ENCODE measurements at regions not wholly inside any gene's neighbourhood (a gene's known extent, or its start where the extent isn't known, plus 50 kb on each side); places are given as distances from the start of the nearest gene placed in this dataset.

DNA sequence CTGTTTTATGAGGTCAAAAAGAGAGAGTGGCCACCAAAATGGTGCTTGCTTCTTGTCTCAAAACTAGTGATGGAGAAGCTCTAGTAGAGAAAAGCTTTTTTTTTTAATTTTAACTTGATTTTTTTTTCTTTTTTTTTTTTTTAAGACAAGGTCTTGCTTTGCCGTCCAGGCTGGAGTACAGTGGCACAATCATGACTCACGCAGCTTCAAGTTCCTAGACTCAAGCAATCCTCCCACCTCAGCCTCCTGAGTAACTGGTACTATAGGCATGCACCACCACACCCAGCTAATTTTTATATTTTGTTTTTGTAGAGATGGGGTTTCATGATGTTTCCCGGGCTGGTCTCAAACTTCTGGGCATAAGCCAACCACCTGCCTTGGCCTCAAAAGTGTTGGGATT lies 279.0 kb downstream of the TBC1D4 start:
- Histone ChIP-seq H3K36me3 (replicated peaks in 1 of 2; ENCODE audit: control insufficient read depth in 1 of 2, insufficient read depth in 2 of 2, low read length in 1 of 2) (no peaks in the 10 kb centered on the region), H3F3A (replicated peaks; ENCODE audit: insufficient read depth) (no peaks in the 10 kb centered on the region), H4K20me1 (ENCODE audit: insufficient read depth) (no peaks in the 10 kb centered on the region), H3K9ac (no peak overlapping the region), H3K27ac (ENCODE audit: low read depth in 2 of 2, low read length in 1 of 2) (no peak overlapping the region), H3K4me3 (ENCODE audit: low read depth in 2 of 2, low read length in 1 of 2) (no peak overlapping the region), H3K27me3 (ENCODE audit: insufficient read depth) (no peaks in the 10 kb centered on the region; the same call in 1 of the 2 replicates), H3K79me2 (ENCODE audit: insufficient read depth) (no peaks in the 10 kb centered on the region), H3K4me2 (no peak overlapping the region), H3K4me1 (ENCODE audit: control insufficient read depth in 1 of 2, insufficient read depth in 2 of 2, low read depth in 1 of 2, low read length in 1 of 2) (no peaks in the 10 kb centered on the region), H2AFZ (ENCODE audit: low read depth) (no peak overlapping the region), H3K9me3 (no peaks in the 10 kb centered on the region), H3K9me2 (no peaks in the 10 kb centered on the region)
- WGBS (ENCODE audit: low lambda C conversion rate) = 61% methylated on average over 3 of the region's 3 CpGs
- TF ChIP-seq TEAD4 (IDR thresholded peaks at IDR 0.05; ENCODE audit: borderline replicate concordance, insufficient read depth) (no peak), NFIC (IDR thresholded peaks at IDR 0.05; ENCODE audit: borderline replicate concordance) (no peak), MAX (IDR thresholded peaks at IDR 0.05; ENCODE audit: low read depth) (no peak), CHD2 (IDR thresholded peaks at IDR 0.05; ENCODE audit: low read length, partially characterized antibody) (no peak), TCF12 (IDR thresholded peaks at IDR 0.05) (no peak), FOXM1 (IDR thresholded peaks at IDR 0.05; ENCODE audit: low read depth) (no peak), FOXJ3 (CRISPR knock-in tag; IDR thresholded peaks at IDR 0.05) (no peak), GABPA (IDR thresholded peaks at IDR 0.05; ENCODE audit: low read depth) (no peak)
- TF ChIP-seq, protein P1, sequence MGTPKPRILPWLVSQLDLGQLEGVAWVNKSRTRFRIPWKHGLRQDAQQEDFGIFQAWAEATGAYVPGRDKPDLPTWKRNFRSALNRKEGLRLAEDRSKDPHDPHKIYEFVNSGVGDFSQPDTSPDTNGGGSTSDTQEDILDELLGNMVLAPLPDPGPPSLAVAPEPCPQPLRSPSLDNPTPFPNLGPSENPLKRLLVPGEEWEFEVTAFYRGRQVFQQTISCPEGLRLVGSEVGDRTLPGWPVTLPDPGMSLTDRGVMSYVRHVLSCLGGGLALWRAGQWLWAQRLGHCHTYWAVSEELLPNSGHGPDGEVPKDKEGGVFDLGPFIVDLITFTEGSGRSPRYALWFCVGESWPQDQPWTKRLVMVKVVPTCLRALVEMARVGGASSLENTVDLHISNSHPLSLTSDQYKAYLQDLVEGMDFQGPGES (IDR thresholded peaks at IDR 0.05; ENCODE audit: low read depth, low read length) = no peak
- CTCF ChIA-PET = interaction anchor here (0.6 to 1.7 kb wide), 3 partner anchors 17 to 1368 kb away, joined by 3 to 4 read pairs (median 3); no protein-coding TSS in a partner anchor
- no peak for DNase-seq
- POLR2A ChIA-PET = no interaction called here

DNA sequence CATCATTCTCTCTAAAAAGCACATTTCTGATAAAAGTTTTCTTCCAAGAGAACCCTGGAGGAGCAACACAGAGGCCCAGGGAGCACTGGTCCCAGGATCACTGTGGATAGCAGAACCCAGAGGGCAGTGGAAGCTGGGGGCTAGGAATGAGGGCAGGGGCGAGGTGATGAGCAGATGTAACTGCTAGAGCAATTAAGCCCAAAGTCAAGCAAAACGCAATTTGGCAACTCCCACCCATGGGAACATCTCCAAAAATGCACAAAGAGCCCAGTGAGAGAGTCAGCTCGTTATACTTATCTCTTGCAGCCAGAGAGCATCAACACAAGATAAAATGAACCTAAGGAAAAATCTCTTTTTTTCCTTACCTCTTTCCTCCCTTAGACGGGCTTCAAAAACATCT lies 284.2 kb downstream of the TBC1D4 start:
- POLR2A ChIA-PET = no interaction called here
- H3K4me2 ChIP-seq = no peak overlapping the region
- H3K4me1 ChIP-seq (ENCODE audit: control insufficient read depth in 1 of 2, insufficient read depth in 2 of 2, low read depth in 1 of 2, low read length in 1 of 2) = peaks cover 0 to 2% of the 10 kb centered on the region in 2 experiments; a peak in 1 of 4 replicates
- H3K9ac ChIP-seq = no peak overlapping the region
- no peaks in the 10 kb centered on the region for H3K36me3 ChIP-seq (replicated peaks in 1 of 2; ENCODE audit: control insufficient read depth in 1 of 2, insufficient read depth in 2 of 2, low read length in 1 of 2)
- no peak overlapping the region for H3K27ac ChIP-seq (ENCODE audit: low read depth in 2 of 2, low read length in 1 of 2)
- H3F3A ChIP-seq (replicated peaks; ENCODE audit: insufficient read depth) = no peaks in the 10 kb centered on the region
- 41% methylated on average over 4 of the region's 4 CpGs for WGBS (ENCODE audit: low lambda C conversion rate)
- H3K9me2 ChIP-seq = no peaks in the 10 kb centered on the region
- no peak overlapping the region for H3K4me3 ChIP-seq (ENCODE audit: low read depth in 2 of 2, low read length in 1 of 2)
- no peaks in the 10 kb centered on the region; the same call in 1 of the 2 replicates for H3K27me3 ChIP-seq (ENCODE audit: insufficient read depth)
- CTCF ChIA-PET = no interaction called here
- no peak for DNase-seq
- no peaks in the 10 kb centered on the region for H3K9me3 ChIP-seq
- TF ChIP-seq NFIC (IDR thresholded peaks at IDR 0.05; ENCODE audit: borderline replicate concordance) (no peak), TEAD4 (IDR thresholded peaks at IDR 0.05; ENCODE audit: borderline replicate concordance, insufficient read depth) (no peak), USF2 (IDR thresholded peaks at IDR 0.05; ENCODE audit: borderline replicate concordance, low read depth, low read length) (no peak), RCOR1 (IDR thresholded peaks at IDR 0.05; ENCODE audit: low read length) (no peak), TCF12 (IDR thresholded peaks at IDR 0.05) (no peak), JUND (IDR thresholded peaks at IDR 0.05) (no peak), ZBTB33 (IDR thresholded peaks at IDR 0.05; ENCODE audit: borderline replicate concordance, low read depth) (no peak), CHD2 (IDR thresholded peaks at IDR 0.05; ENCODE audit: low read length, partially characterized antibody) (no peak), USF1 (IDR thresholded peaks at IDR 0.05; ENCODE audit: borderline replicate concordance, low read depth) (no peak), GATA2 (CRISPR knock-in tag; IDR thresholded peaks at IDR 0.05) (no peak), FOXM1 (IDR thresholded peaks at IDR 0.05; ENCODE audit: low read depth) (no peak), FOXJ3 (CRISPR knock-in tag; IDR thresholded peaks at IDR 0.05) (no peak), MAX (IDR thresholded peaks at IDR 0.05; ENCODE audit: low read depth) (no peak), TAF1 (IDR thresholded peaks at IDR 0.05; ENCODE audit: borderline replicate concordance, low read depth, low read length) (no peak), ELF1 (IDR thresholded peaks at IDR 0.05) (no peak), SMC3 (IDR thresholded peaks at IDR 0.05; ENCODE audit: low read depth, low read length) (no peak), RAD21 (IDR thresholded peaks at IDR 0.05; ENCODE audit: low read length) (no peak), RXRA (IDR thresholded peaks at IDR 0.05; ENCODE audit: borderline replicate concordance, low read depth) (no peak), GABPA (IDR thresholded peaks at IDR 0.05; ENCODE audit: low read depth) (no peak)
- TF ChIP-seq, protein P1 (IDR thresholded peaks at IDR 0.05; ENCODE audit: low read depth, low read length) = no peak
- no peaks in the 10 kb centered on the region for H3K79me2 ChIP-seq (ENCODE audit: insufficient read depth)
- no peak overlapping the region for H2AFZ ChIP-seq (ENCODE audit: low read depth)
- H4K20me1 ChIP-seq (ENCODE audit: insufficient read depth) = no peaks in the 10 kb centered on the region
